Chondrocyte (in vitro differentiated cells): ENCODE measurements at regions not wholly inside any gene's neighbourhood (a gene's known extent, or its start where the extent isn't known, plus 50 kb on each side); places are given as distances from the start of the nearest gene placed in this dataset.
A peak's percentile ranks its signal among the peaks of the same experiment; 100 is the strongest.

Experiments
- DNase-seq: peaks from one replicate; pipeline ENCODE4 v3.0.0; 2021; ENCODE audit warnings: mixed read lengths, low spot score
- H3K27ac Mint-ChIP-seq: one replicate; pipeline ENCODE4 v1.8.0; 2021; ENCODE audit warnings: mild to moderate bottlenecking, moderate library complexity, mixed read lengths; ENCODE audit not compliant: unreplicated experiment
- H3K27me3 Mint-ChIP-seq: 2 replicates; pipeline ENCODE4 v1.8.0; 2021; ENCODE audit warnings: low read depth, mixed read lengths
- H3K36me3 Mint-ChIP-seq: 2 replicates; pipeline ENCODE4 v1.8.0; 2021; ENCODE audit warnings: low read depth, mixed read lengths
- H3K4me1 Mint-ChIP-seq: 2 replicates; pipeline ENCODE4 v1.8.0; 2021; ENCODE audit warnings: low read depth, mild to moderate bottlenecking, mixed read lengths
- H3K4me3 Mint-ChIP-seq: one replicate; pipeline ENCODE4 v1.8.0; 2021; ENCODE audit warnings: mild to moderate bottlenecking, moderate library complexity, mixed read lengths; ENCODE audit not compliant: unreplicated experiment
- H3K9me3 Mint-ChIP-seq: 2 replicates; pipeline ENCODE4 v1.8.0; 2021; ENCODE audit warnings: low read depth, mixed read lengths
- TF ChIP-seq, protein P1 (sequence below): fragments of 200-600 bp; sonication (generic); IDR thresholded peaks from 2 replicates; pipeline ENCODE4 v1.5.0; 2021; ENCODE audit warnings: antibody characterized with exemption, mild to moderate bottlenecking, moderate library complexity

DNA sequence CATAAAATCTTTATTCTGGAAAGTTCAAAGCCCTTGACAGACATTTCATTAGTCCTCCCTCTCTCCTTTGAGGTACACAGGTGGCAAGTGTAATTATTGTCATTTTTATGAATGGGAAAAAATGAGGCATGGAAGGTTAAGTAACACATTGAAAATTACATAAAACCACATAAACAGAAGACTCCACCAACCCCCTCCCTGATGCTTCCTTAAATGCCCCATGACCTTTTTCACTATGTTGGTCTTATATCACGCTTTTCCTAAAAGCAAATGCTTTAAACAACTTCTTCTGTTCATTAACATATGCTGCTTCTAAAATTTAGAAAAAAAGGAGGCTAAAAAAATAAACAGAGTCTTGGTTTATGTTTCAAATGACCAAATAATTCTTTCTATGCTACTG, 648.4 kb downstream of the PTPRC start:
- TF ChIP-seq, protein P1, sequence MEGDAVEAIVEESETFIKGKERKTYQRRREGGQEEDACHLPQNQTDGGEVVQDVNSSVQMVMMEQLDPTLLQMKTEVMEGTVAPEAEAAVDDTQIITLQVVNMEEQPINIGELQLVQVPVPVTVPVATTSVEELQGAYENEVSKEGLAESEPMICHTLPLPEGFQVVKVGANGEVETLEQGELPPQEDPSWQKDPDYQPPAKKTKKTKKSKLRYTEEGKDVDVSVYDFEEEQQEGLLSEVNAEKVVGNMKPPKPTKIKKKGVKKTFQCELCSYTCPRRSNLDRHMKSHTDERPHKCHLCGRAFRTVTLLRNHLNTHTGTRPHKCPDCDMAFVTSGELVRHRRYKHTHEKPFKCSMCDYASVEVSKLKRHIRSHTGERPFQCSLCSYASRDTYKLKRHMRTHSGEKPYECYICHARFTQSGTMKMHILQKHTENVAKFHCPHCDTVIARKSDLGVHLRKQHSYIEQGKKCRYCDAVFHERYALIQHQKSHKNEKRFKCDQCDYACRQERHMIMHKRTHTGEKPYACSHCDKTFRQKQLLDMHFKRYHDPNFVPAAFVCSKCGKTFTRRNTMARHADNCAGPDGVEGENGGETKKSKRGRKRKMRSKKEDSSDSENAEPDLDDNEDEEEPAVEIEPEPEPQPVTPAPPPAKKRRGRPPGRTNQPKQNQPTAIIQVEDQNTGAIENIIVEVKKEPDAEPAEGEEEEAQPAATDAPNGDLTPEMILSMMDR: no peak
- Mint-ChIP-seq H3K27ac (no peak overlapping the region), H3K36me3 (no peaks in the 10 kb centered on the region), H3K27me3 (no peaks in the 10 kb centered on the region), H3K4me1 (peaks cover 28% of the 10 kb centered on the region), H3K4me3 (no peak overlapping the region), H3K9me3 (no peaks in the 10 kb centered on the region)
- no peak for DNase-seq

DNA sequence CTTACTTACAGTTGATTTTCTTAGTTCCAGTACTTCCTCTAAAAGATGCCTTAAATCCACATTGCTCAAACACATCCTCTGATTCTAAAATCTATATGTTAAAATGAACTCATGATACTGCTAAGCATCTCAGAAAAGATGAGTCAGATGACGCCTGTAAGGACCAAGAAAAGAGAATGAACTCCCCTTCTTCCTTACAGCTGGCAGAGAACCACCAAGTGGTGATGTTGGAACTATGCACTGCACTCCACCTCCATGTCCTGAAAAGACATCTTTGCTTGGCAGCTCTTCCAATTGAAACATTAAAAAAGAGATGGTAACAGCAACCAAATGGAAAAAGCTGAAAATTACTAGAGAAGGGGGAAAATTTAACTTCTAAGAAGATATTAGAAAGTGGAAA, 648.8 kb downstream of the PTPRC start:
- Mint-ChIP-seq H3K36me3 (no peaks in the 10 kb centered on the region), H3K9me3 (no peaks in the 10 kb centered on the region), H3K4me3 (no peak overlapping the region), H3K4me1 (peaks cover 28% of the 10 kb centered on the region), H3K27me3 (no peaks in the 10 kb centered on the region), H3K27ac (no peak overlapping the region)
- no peak for DNase-seq
- TF ChIP-seq, protein P1: peak; percentile 31

DNA sequence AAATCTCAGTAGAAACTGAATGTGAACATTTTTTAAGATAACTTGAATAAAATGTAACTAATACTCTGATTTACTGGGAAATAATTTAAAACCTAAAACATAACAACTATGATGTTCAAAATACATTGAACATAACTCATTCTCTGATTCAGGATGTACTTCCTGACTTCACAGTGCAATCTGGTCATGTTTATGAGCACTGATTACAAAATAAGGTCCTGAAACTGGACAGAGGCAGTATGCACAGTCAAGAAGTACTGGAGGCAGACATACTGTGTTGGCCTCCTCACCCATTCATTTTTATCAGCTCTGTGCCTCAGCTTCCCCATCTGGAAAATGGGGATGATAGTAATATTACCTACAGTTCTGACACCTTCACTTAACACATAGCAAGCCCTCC, 651.3 kb downstream of the PTPRC start:
- H3K4me3 Mint-ChIP-seq: no peak overlapping the region
- H3K4me1 Mint-ChIP-seq: peaks cover 23% of the 10 kb centered on the region
- H3K36me3 Mint-ChIP-seq: no peaks in the 10 kb centered on the region
- no peaks in the 10 kb centered on the region for H3K27me3 Mint-ChIP-seq
- DNase-seq: no peak
- TF ChIP-seq, protein P1: no peak
- no peaks in the 10 kb centered on the region for H3K9me3 Mint-ChIP-seq
- peak overlapping the region; percentile 33 for H3K27ac Mint-ChIP-seq

DNA sequence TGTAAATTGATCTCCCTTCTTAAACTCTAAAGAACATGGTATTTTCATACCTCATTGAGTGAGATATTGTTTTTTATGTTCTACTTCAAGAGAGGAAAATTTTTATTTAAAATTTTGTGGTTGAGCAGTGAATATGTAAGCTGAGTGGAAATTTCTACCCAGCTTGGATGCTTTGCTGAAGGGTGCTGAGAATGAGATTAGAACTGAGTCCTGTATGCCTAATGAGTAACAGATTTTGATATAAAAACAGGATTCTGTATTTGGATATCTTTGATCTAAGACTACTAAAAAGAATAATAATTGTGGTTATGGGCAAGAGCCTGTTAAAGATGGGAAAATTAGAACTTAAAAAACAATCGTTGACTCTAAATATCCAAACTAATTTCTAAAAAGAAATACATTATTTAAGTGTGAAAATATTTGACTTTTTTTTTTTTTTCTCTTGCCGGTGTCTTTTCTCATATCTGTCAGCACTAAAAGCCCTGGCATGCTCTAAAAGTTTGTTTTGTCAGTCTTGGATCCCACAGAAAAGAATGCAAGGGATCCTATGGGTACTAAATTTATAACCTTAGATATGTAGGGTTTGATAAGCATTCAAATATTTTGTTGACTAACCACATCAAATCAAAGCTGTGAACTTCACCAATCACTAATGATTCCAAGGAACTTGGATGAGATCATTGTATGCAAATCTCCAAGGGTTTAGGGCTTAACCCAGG, 652.3 kb downstream of the PTPRC start:
- Mint-ChIP-seq H3K4me1 (peaks cover 25% of the 10 kb centered on the region), H3K27ac (peak overlapping the region; percentile 33), H3K9me3 (no peaks in the 10 kb centered on the region), H3K36me3 (no peaks in the 10 kb centered on the region), H3K27me3 (no peaks in the 10 kb centered on the region), H3K4me3 (no peak overlapping the region)
- no peak for DNase-seq
- TF ChIP-seq, protein P1: no peak

DNA sequence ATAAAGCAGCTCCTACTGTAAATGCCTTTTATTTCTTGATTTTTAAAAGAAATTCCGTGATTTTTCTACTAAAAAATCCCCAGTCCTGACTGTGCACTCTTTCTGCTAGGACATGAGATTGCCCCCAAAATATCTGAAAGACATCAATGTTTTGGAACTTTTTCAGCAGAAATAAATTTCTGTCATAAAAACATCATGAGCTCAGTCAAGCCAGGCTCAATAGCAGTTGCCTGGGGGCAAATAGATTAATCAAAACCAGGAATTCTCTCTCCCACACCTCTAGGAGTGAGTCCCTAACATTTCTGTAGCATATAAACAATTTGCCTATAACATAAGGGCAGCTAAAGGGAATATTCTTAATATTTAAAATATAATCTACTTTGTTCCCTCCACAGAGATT, 654.1 kb downstream of the PTPRC start:
- H3K27me3 Mint-ChIP-seq: no peaks in the 10 kb centered on the region
- peaks cover 34% of the 10 kb centered on the region for H3K4me1 Mint-ChIP-seq
- no peaks in the 10 kb centered on the region for H3K36me3 Mint-ChIP-seq
- H3K27ac Mint-ChIP-seq: no peak overlapping the region
- no peak overlapping the region for H3K4me3 Mint-ChIP-seq
- TF ChIP-seq, protein P1: no peak
- no peak for DNase-seq
- H3K9me3 Mint-ChIP-seq: no peaks in the 10 kb centered on the region
